ENCODE measurements at regions not wholly inside any gene's neighbourhood (a gene's known extent, or its start where the extent isn't known, plus 50 kb on each side); places are given as distances from the start of the nearest gene placed in this dataset.

DNA sequence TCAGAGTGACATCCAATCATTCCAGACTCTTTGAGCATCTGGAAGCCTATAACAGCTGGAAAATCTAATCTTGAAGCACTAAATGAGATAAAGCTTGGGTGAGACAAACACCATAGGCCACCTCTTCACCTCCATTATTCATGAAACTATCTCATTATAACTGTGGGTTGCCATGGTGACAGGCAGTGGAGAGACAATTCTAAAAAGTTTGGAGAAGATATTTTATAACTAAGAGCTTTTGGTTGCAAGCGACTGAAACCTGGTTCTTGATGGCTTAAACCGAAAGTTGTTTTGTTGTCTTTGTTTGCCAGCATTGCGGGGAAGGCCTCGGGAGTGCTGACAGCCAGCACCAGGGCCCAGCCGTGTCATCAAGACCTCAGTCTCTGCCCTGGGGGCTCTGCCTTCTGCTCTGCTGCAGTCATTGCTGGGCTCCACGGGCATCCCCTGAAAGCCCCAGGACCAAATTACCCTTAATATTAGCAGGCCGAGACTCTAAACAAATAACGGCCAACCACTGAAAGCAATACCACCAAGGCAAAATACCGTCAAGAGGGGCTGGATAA is 353.6 kb upstream of the SFSWAP start:
- H4K5ac ChIP-seq (ENCODE audit: insufficient read length, low read depth, low read length): no peak overlapping the region
- H2BK15ac ChIP-seq (ENCODE audit: low read length): no peak overlapping the region
- H3K27me3 ChIP-seq (replicated peaks in 1 of 4; ENCODE audit: control insufficient read depth in 3 of 4, extremely low read depth in 1 of 4, insufficient read depth in 3 of 4, low read length in 3 of 4): no peaks in the 10 kb centered on the region; a peak in 3 of 7 replicates
- no peaks in the 10 kb centered on the region for H4K20me1 ChIP-seq (replicated peaks in 1 of 2; ENCODE audit: control insufficient read depth in 1 of 2, insufficient read depth in 2 of 2, low read length in 2 of 2)
- no peak overlapping the region for H3K4me2 ChIP-seq (ENCODE audit: insufficient read depth in 1 of 2, low read depth in 2 of 2, low read length in 2 of 2)
- 92% methylated on average over 9 of the region's 9 CpGs; no CpG with 5 or more reads in 1 of the 2 experiments for WGBS, 2 experiments (ENCODE audit: extremely low coverage in 1 of 2, insufficient coverage in 1 of 2, insufficient read length in 1 of 2, insufficient replicate concordance in 2 of 2, low coverage in 1 of 2, low lambda C conversion rate in 2 of 2, missing lambda C conversion rate in 1 of 2)
- H2AFZ ChIP-seq (ENCODE audit: low read length): no peak overlapping the region
- no peak overlapping the region for H4K8ac ChIP-seq (ENCODE audit: extremely low read depth, insufficient read depth, low read length)
- H3K18ac ChIP-seq (ENCODE audit: extremely low read depth, low read length): no peak overlapping the region
- peaks cover 0 to under 1% (median 0%) of the 10 kb centered on the region in 4 experiments; a peak in 1 of 7 replicates for H3K4me1 ChIP-seq (replicated peaks in 1 of 4; ENCODE audit: control insufficient read depth in 3 of 4, insufficient read depth in 4 of 4, low read length in 3 of 4)
- H3K23me2 ChIP-seq (ENCODE audit: low read depth, low read length): peaks cover 3% of the 10 kb centered on the region; the same call in 1 of the 2 replicates
- H3K23ac ChIP-seq (ENCODE audit: insufficient read length): no peak overlapping the region
- no peak overlapping the region for H2BK12ac ChIP-seq (ENCODE audit: low read depth, low read length)
- DNase-seq (ENCODE audit: low read depth in 1 of 2, low spot score in 2 of 2) (no peak), FAIRE-seq (no peak)
- no peak overlapping the region for H2AK5ac ChIP-seq (ENCODE audit: low read depth, low read length)
- H3K79me1 ChIP-seq (ENCODE audit: low read depth, low read length): no peaks in the 10 kb centered on the region
- H3K27ac ChIP-seq (ENCODE audit: low read depth, low read length): no peak overlapping the region
- no peak overlapping the region for H3K56ac ChIP-seq (replicated peaks; ENCODE audit: insufficient read length, low read depth, low read length)
- no peak overlapping the region for H2BK20ac ChIP-seq (ENCODE audit: low read length)
- H4K91ac ChIP-seq (replicated peaks; ENCODE audit: insufficient read length, low read length): no peak overlapping the region
- no peaks in the 10 kb centered on the region; a peak in 2 of 4 replicates for H3K9me3 ChIP-seq (ENCODE audit: insufficient read depth in 2 of 2, low read depth in 1 of 2, low read length in 1 of 2)
- H3K9ac ChIP-seq (replicated peaks in 1 of 4; ENCODE audit: extremely low read depth in 1 of 4, low read depth in 3 of 4, low read length in 3 of 4): no peak overlapping the region
- no peak overlapping the region for H3K14ac ChIP-seq (ENCODE audit: insufficient read length)
- H3K36me3 ChIP-seq (ENCODE audit: control insufficient read depth in 2 of 4, insufficient read depth in 4 of 4, low read length in 3 of 4): no peaks in the 10 kb centered on the region
- TF ChIP-seq, protein P1, sequence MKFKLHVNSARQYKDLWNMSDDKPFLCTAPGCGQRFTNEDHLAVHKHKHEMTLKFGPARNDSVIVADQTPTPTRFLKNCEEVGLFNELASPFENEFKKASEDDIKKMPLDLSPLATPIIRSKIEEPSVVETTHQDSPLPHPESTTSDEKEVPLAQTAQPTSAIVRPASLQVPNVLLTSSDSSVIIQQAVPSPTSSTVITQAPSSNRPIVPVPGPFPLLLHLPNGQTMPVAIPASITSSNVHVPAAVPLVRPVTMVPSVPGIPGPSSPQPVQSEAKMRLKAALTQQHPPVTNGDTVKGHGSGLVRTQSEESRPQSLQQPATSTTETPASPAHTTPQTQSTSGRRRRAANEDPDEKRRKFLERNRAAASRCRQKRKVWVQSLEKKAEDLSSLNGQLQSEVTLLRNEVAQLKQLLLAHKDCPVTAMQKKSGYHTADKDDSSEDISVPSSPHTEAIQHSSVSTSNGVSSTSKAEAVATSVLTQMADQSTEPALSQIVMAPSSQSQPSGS (IDR thresholded peaks at IDR 0.05; ENCODE audit: low read length): no peak
- no peak for TF ChIP-seq TAF7 (optimal IDR thresholded peaks at IDR 0.05; ENCODE audit: borderline replicate concordance, low read depth, low read length)
- H3K79me2 ChIP-seq (ENCODE audit: control insufficient read depth in 1 of 2, insufficient read depth in 2 of 2, low read length in 2 of 2): no peaks in the 10 kb centered on the region
- POLR2A ChIA-PET (ENCODE audit: partially characterized antibody): no interaction called here
- no peak overlapping the region for H3K4me3 ChIP-seq (ENCODE audit: extremely low read depth in 1 of 4, insufficient read depth in 2 of 4, low read depth in 3 of 4, low read length in 4 of 4)
- CTCF ChIA-PET (ENCODE audit: partially characterized antibody): interaction anchor here (0.6 kb wide), 1 partner anchor 526 kb away, joined by 3 read pairs; no protein-coding TSS in a partner anchor
- H2BK5ac ChIP-seq (ENCODE audit: low read depth, low read length): no peak overlapping the region
- no peak overlapping the region for H3K4ac ChIP-seq (replicated peaks; ENCODE audit: insufficient read length, low read depth, low read length)
- no peak overlapping the region for H2BK120ac ChIP-seq (replicated peaks; ENCODE audit: low read depth, low read length)

Measured in H1 (cell line).